GM21786 (cell line): ENCODE measurements at regions not wholly inside any gene's neighbourhood (a gene's known extent, or its start where the extent isn't known, plus 50 kb on each side); places are given as distances from the start of the nearest gene placed in this dataset.
"Not testable (repeated sequence)": the region's sequence is repeated elsewhere in the genome, so short reads cannot be mapped to it uniquely, and the experiment has no call there.

Experiments used
- ATAC-seq: cut with Tn5 transposase; IDR thresholded peaks from one replicate; pipeline ENCODE4 v1.9.1; 2021; ENCODE audit not compliant: unreplicated experiment

DNA sequence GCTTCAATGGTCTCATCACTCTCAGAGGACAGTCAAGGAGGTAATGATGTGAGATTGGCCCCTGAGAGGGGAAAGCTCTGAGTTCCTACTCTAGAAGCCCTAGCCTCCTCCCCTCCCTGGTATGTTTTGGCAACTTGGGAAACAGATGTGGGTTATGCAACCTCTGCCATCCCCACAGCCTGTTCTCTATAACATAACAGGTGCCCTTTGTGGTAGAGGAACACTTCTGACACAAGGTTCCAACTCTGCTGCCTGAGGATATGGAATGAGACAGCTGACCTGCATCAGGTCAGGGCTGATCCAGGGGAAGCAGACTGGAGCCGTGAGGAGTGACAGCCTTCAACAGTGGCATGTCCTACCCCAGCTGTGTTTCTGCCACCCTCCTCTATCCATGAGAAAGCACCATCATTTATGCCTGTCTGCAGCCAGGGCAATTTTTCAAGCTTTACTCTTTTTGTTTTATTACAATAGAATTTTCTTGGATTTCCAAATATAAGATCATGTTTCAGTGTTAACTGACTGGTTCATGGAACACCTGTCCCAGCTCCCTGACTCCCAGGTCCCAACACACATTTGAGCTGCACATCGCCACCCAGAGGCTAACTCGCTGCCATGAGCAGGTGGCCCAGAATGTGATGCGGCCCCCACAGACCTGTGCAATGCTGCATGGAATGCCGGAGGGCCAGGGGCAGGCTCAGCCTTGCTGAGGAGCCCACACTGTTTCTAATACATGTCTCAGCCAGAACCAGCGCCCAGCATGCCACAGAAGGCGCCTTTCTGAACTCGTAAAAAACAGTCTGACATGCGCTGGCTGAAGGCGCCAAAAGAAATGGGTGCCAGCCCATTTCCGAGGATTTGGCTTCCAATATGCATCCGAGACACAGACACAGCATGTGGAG, 124.8 kb upstream of the CHST15 start:
- ATAC-seq = no peak

DNA sequence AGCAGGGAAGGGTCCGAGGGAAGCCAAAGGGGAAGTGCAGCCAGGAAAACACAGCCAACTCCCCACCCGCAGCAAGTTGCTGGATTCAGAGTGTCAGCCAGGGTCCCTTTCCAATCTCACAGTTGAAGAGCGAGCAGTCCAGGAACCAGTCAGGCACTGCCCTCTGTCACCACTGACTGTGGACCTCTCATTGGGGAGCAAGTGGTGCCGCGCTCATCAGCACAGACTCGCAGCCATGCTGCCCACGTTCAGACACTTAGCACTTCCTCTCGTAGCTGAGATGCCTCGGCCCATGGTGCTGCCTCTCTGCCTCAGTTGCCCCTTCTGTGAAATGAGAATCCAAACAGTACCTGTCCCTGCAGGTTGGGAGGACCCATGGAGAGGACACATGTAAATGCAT, 123.6 kb upstream of the CHST15 start:
- no peak for ATAC-seq

DNA sequence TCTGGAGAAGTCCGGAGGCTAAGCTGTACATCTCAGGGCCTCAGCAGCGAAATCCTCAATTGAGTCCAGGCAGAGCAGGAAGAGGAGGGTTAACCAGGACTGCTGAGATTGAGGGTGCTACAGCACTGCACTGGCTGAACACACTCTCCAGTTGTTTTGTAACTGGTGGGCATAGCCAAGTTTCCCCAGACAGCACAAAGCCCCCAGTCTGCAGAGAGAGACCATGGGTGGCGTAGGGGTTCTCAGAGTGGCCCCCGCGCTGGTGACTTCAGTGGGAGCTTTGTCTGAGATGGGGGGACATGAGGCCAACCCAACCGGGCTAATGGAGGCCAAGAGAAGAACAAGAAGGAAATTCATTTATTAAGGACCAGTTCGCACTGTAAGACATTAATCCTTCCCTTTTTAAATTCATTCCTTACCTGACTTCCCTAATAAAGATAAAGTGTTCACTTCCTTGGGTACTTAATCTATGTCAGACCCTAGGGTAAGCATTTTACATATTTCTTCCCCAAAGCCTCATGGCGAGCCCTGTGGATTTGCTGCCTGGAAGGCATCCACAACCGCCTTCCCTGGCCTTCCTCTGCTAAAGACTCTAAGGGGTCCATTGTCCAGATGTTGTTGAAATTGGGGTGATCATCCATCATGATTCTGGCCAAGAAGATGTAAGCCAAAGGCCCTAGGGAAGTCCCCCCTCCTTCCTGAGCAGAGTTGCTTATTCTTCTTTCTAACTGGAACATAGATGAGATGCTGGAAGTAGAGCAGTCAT, 121.4 kb upstream of the CHST15 start:
- no peak for ATAC-seq

DNA sequence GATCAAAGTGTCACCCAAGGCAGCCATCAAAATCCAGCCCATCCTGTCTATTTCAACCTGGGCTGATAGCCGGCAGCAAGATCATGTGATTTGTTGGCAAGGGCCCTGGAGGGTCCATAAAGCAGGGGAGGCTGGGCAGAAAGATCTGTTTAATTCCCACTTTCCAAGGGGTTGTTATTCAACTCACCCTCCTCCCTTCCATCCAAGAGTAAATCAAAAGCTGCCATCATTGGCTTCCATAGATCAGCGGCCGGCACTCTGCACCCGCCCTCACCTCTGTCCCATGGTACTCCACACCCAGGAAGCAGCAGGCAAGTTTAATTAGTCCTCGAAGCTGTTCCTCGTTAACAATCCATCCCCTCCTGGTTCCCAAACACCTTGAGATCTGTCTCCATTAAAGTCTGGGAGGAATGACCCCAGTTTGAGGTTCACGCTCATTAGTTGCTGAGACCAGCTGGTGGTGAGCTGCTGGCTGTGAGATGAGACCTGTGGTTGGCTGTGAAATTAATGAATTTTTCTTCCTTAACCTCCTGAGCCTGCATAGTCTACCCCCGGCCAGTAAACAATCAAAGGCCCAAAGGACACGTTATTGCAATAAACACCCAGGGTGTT, 120.6 kb upstream of the CHST15 start:
- ATAC-seq = no peak

DNA sequence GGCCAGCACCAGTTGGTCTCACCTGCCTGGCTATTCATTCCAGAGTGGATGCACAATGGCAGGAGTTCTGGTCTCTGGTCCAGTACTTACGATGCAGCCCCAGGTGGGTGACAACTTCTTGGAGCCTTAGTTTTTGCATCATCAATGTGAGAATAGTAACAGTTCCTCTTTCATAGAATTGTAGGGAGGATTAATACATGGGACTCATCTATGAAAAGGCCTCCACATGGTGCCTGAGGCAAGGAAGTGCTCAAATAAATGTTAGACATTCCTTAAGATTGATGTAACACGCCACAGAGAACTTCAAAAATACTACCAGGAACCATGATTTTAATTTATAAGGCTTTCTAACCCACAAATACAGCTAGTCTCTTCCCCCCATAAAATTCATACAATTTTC, 120.1 kb upstream of the CHST15 start:
- ATAC-seq = no peak

DNA sequence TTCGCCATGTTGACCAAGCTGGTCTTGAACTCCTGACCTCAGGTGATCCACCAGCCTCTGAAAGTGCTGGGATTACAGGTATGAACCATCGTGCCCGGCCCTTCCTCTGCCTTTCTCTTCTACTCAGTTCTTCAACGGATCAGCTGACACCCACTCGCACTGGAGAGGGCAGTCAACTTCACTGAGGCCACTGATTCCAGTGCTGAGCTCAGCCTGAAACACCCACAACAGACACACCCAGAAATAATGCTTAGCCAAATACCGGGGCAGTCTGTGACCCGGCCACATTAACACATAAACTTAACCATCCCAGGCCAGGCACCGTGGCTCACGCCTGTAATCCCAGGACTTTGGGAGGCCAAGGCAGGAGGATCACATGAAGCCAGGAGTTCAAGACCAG, 119.3 kb upstream of the CHST15 start:
- no peak for ATAC-seq

DNA sequence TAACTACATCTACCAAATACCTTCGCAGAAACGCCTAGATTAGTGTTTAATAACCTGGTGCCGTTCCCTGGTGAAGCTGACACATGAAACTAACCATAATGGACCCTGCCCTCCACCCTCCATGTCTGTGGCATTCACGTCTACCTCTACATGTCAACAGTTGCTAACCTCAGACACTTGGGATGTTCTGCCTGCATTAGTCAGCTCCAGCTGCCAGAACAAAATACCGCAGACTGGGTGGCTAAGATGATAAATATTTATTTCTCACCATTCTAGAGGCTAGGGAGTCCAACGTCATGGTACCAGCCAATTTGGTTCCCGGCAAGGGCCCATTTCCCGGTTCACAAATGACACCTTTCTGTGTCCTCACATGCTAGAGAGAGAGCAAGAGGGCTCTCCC, 118.5 kb upstream of the CHST15 start:
- no peak for ATAC-seq

DNA sequence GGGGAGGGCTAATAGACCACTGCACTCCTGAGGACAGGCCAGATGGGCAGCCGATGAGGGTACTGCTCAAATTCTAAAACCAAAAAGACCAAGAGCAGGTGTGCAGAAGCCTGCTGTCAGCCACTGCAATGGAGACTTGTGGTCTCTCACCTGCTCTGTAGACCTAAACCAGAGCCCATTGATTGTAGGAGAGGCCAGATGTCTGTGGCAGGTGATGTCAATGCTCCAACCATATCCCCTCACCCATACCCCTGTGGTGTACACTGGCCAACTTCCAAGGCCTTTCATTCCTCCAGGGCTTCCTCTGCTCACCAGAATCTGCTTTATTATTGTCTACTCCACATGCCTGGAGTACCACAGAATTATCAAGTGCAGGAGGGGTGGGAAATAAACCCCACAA, 116.9 kb upstream of the CHST15 start:
- ATAC-seq = no peak

DNA sequence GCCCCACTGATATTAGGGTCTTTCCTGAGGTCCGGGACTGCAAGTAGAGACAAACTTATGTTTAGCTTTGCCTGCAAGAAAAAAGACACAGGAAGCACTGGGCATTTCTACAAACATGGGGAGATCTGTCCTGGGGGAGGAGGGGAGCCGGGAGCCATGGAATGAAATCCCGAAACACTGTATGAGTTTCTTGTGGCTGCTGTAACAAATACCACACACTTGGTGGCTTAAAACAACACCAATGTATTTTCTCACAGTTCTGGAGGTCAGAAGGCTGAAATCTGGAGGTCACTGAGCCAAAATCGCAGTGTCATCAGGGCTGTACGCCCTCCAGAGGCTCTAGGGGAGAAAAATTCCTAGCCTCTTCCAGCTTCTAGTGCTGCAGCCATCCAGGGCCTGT, 114.0 kb upstream of the CHST15 start:
- no peak for ATAC-seq

DNA sequence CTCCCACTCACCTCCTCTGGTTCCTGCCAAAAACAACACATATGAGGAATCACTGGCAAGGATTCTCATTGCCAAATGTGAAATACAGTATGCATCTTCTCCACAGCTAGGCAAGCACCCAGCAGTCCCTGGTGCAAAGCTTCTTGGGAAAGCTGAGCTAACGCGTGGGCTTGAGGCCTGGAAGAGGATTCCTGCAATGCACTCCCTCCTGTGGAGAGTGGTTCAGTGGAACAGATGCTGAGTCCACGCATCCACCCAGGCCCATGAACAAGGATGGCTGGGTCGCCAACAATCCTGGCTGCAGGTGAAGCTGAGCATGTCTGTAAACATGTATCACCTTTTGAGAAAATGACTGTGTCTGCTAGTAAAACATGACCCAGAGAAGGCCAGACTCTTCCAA, 113.2 kb upstream of the CHST15 start:
- no peak for ATAC-seq

DNA sequence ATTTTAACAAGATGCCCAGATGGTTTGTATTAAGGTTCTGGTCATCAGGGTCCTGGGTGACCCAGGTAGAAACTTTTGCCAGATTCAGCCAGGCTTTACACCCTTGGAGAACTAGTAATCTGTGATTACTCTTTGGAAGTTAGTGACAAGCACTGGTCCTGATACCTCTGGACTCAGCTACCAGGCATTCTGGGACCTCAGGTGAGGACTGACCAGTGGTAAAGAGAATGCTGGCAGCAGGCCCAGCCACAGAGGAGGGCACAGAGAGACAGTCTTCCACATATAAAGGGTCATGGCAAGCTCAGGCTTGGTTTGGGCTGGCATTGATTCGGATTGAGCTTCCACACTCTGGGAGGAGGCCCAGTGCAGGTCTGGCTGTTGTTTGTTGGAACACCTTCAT, 112.0 kb upstream of the CHST15 start:
- ATAC-seq = no peak

DNA sequence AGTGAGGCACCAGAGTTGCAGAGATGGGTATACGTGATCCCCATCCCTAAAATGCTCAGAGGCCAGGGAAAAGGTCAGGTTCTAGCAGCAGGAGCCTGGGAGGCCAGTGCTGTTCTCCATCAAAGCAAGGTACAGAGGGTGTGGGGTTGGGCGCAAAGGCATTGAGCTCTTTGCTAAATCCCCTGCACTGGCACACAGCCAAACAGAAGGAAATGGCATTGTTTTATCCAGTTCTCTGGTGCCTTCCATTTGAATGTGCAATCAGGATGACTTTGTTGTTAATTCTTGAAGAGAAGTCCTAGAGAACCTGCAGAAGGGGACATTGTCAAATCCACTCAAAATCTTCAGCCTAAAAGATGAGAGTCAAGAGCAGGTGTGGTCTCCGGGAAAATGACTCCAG, 111.3 kb upstream of the CHST15 start:
- no peak for ATAC-seq

DNA sequence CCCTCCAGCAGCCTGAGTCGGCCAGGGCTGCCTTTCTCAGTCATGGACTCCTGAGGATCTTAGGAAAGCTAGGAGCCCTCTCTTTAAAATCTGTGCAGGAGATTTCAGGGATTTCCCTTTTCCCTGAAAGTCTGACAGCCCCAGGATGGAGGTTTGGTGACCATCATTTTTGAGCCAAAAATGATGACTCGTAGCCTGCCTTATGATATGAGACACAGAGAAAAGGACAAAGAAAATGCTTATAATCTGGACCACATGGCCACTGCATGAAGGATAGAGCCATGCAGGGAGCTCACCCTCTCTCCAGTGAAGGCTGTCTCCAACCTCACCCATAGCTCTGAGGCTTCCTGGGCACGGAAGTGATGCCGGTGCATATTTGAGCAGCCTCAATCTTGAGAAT, 106.6 kb upstream of the CHST15 start:
- no peak for ATAC-seq

DNA sequence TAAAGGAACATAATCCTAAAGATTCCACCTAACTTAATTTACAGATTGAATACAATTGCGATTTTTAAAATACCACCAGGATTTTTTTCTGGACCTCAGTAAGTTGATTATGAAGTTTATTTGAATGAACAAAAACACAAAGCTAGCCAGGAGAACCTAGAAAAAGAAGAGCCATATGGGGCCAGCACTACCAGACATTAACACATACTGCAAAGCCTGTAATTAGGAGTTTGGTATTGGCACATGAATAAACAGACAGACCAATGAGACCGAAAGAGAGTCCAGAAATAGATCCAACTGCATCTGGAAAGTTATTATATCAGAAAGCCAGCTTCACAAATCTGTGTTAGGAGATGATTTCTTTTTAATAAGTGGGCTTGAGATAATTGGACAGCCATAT, 105.5 kb upstream of the CHST15 start:
- ATAC-seq = no peak

DNA sequence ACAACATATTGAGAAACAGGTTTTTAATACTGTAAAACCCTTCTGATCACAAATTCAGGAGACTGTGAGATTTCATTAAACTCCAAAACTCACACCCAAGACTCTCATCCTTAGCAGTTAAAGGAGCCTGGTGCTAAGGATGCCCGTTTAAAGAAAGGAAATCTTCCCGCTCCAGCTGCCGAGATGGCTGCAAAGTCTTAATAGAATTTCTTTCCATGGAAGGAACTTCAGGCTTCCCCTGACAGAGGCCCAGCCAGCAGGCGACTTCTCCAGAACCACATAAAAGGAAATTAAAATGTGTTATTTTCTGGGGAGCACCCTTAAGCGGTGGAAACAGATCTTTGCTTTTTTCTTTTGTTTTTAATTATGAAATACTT, 104.7 kb upstream of the CHST15 start:
- no peak for ATAC-seq

DNA sequence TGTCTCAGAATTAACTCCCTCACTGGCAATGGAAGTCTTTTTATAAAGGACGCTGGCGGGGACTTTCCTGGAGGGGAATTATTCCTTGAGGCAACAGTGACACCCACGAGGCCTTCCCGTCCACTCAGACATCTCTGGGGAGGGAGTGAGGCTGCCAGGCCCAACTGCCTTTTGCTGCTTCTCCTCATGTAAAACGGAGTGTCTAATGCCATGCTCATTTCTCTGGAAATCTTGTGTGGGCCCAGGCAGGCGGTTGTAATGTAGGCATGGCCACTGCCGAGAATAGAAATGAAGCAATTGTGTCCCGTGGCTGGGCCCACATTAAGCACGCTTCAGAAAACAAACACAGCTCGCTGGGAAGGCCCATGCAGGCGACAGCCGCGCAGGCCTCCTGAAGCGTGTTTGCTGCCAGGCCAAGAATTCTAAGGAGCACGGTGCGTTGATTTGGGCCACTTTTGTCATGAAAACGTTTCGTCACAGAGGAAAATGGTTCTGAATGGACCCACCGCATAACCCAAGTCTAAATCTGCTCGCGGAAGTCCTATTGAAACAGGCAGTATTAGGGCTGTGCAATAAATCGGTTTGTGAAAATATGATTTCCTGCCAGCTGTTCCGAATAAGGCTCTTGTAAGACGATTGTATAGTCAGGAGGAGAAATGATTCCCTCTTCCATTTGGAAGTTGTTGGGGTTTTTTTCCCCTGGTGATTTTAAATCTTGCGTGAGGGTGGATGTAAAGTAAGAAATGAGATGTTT, 104.2 kb upstream of the CHST15 start:
- no peak for ATAC-seq

DNA sequence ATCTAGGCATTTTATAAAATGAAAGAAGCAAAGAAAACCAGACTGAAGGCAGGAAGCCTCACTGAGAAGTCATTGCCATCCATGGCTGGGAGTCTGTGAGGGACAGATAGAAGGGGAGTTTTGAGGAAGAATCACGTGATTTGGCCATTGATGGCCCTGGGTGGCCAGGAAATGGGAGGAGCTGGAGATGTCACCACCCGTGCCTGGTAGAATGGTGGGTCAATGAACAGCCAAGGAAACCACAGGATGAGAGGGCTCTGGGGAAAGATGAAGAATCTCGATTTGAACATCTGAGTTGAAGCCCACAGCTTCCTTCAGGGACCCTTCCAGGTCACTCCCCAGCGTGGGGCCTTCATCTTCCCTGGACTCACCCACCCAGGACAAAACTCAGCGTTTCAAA, 103.3 kb upstream of the CHST15 start:
- ATAC-seq = no peak

DNA sequence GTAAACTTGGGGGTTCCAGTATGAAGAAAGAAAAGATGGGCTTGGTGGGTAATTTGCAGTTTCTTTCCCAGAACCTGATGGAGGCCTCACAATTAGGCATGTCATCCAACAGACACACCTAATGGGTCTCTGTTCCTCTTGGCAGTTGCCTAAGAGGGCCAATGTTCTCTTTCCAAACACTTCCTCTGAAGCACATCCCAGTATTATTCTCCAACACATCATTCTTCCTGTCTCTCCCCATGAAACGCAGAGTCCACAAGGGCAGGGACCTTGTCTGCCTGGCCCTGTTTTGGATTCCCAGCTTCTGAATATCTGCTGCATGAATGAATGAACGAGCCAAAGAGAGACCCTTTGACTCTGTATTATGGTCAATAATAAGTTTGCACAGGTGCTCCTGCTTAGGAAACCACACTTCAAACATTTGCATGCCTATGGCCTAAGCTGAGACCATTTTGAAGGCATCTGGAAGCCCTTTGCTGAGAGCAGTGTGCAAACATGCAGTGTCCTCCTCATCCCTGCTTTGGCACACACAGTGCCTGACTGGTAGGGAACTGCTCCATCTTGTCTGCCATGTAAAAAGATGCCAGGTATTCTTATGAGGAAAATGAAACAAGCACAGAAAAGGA, 100.9 kb upstream of the CHST15 start:
- ATAC-seq = no peak

DNA sequence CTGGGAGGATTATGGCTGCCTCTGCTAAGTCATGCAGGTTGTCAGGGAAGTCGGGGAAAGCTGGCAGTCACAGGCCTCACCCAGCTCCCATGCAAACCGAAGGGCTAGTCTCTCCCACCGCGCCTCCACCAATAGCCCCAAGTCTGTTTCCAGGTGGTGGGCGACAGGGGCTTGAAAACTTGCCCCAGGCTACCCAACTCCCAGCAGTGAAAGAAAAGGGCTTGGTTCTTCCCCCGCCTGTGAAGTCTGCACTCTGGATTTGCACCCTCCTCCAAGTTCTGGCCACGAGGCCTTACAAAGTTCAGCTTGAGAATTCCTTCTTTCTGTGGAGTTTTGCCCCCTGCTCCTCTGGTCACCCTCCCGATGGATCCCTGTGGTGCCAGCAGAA, 99.9 kb upstream of the CHST15 start:
- ATAC-seq = no peak

DNA sequence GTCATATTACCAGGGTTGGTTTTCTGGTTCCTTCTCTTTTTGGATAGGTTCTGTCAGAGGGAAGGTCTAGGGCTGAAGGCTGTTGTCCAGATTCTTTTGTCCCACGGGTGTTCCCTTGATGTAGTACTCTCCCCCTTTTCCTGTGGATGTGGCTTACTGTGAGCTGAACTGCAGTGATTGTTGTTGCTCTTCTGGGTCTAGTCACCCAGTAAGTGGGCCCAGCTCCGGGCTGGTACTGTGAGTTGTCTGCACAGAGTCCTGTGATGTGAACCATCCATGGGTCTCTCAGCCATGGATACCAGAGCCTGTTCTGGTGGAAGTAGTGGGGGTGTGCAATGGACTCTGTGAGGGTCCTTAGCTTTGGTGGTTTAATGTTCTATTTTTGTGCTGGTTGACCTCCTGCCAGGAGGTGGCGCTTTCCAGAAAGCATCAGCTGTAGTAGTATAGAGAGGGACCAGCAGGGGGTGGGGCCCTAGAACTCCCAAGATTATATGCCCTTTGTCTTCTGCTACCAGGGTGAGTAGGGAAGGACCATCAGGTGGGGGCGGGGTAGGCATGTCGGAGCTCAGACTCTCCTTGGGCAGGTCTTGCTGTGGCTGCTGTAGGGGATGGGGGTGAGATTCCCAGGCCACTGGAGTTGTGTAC, 99.4 kb upstream of the CHST15 start:
- not testable (repeated sequence) for ATAC-seq
